H9 (cell line): ENCODE measurements at regions not wholly inside any gene's neighbourhood (a gene's known extent, or its start where the extent isn't known, plus 50 kb on each side); places are given as distances from the start of the nearest gene placed in this dataset.

Experiments used
- DNase-seq: peaks from one replicate; pipeline ENCODE4 v3.0.0-alpha.2; 2017
- H2AFZ ChIP-seq: one replicate; pipeline ENCODE4 v1.6.1; 2013; ENCODE audit warnings: mild to moderate bottlenecking, low read length, control low read depth, moderate library complexity
- H2AK5ac ChIP-seq: 2 replicates; pipeline ENCODE4 v1.6.1; 2013; ENCODE audit warnings: low read length, control low read depth, mixed read lengths; ENCODE audit not compliant: insufficient read length
- H2BK120ac ChIP-seq: one replicate; pipeline ENCODE4 v1.6.1; 2013; ENCODE audit warnings: low read depth, mild to moderate bottlenecking, low read length, control low read depth, inconsistent platforms; ENCODE audit not compliant: poor library complexity, severe bottlenecking
- H2BK12ac ChIP-seq: 2 replicates; pipeline ENCODE4 v1.6.1; 2013; ENCODE audit warnings: low read length, control low read depth, mixed read lengths, low read depth; ENCODE audit not compliant: insufficient read length
- H2BK15ac ChIP-seq: 2 replicates; pipeline ENCODE4 v1.6.1; 2013; ENCODE audit warnings: low read depth, low read length, control low read depth
- H2BK20ac ChIP-seq: one replicate; pipeline ENCODE4 v1.6.1; 2013; ENCODE audit warnings: low read depth, mild to moderate bottlenecking, low read length, control low read depth, inconsistent platforms; ENCODE audit not compliant: poor library complexity, severe bottlenecking
- H2BK5ac ChIP-seq: 2 replicates; pipeline ENCODE4 v1.6.1; 2013; ENCODE audit warnings: low read length, control low read depth, mixed read lengths; ENCODE audit not compliant: insufficient read length
- H3K14ac ChIP-seq: 2 replicates; pipeline ENCODE4 v1.6.1; 2013; ENCODE audit warnings: low read length, control low read depth; ENCODE audit not compliant: insufficient read depth
- H3K18ac ChIP-seq: 2 replicates; pipeline ENCODE4 v1.6.1; 2013; ENCODE audit warnings: low read depth, mild to moderate bottlenecking, mixed read lengths, low read length, control low read depth; ENCODE audit not compliant: insufficient read length
- H3K23ac ChIP-seq: 2 replicates; pipeline ENCODE4 v1.6.1; 2013; ENCODE audit warnings: low read length, control low read depth, mixed read lengths, low read depth; ENCODE audit not compliant: insufficient read length
- H3K23me2 ChIP-seq: 2 replicates; pipeline ENCODE4 v1.6.1; 2013; ENCODE audit warnings: low read depth, mild to moderate bottlenecking, mixed read lengths, low read length, control low read depth; ENCODE audit not compliant: insufficient read length, poor library complexity, severe bottlenecking
- H3K27ac ChIP-seq: 2 replicates; pipeline ENCODE4 v1.5.1; 2013; ENCODE audit warnings: low read length, control low read depth, mixed read lengths, low read depth; ENCODE audit not compliant: insufficient read length
- H3K27me3 ChIP-seq: 2 replicates; pipeline ENCODE4 v1.6.1; 2013; ENCODE audit warnings: low read length, control low read depth, inconsistent platforms; ENCODE audit not compliant: insufficient read depth
- H3K4ac ChIP-seq: 2 replicates; pipeline ENCODE4 v1.6.1; 2013; ENCODE audit warnings: low read depth, mild to moderate bottlenecking, control low read depth, inconsistent platforms, low read length, moderate library complexity
- H3K4me1 ChIP-seq: 2 replicates; pipeline ENCODE4 v1.6.1; 2013; ENCODE audit warnings: low read length, control low read depth, inconsistent platforms; ENCODE audit not compliant: insufficient read depth
- H3K4me2 ChIP-seq: 2 replicates; pipeline ENCODE4 v1.6.1; 2013; ENCODE audit warnings: low read length, control low read depth, mixed read lengths; ENCODE audit not compliant: insufficient read length, insufficient read depth
- H3K56ac ChIP-seq: 2 replicates; pipeline ENCODE4 v1.6.1; 2013; ENCODE audit warnings: low read depth, mild to moderate bottlenecking, mixed read lengths, low read length, control low read depth; ENCODE audit not compliant: insufficient read length
- H3K79me1 ChIP-seq: 2 replicates; pipeline ENCODE4 v1.6.1; 2013; ENCODE audit warnings: low read depth, mild to moderate bottlenecking, moderate library complexity, low read length, control low read depth, inconsistent platforms; ENCODE audit not compliant: insufficient read depth, poor library complexity, severe bottlenecking
- H3K79me2 ChIP-seq: 2 replicates; pipeline ENCODE4 v1.6.1; 2013; ENCODE audit warnings: low read length, control low read depth, inconsistent platforms; ENCODE audit not compliant: insufficient read depth
- H3K9ac ChIP-seq: 2 replicates; pipeline ENCODE4 v1.6.1; 2013; ENCODE audit warnings: low read length, control low read depth, mixed read lengths; ENCODE audit not compliant: insufficient read length; ENCODE audit errors: extremely low read depth
- H3K9me3 ChIP-seq: one replicate; pipeline ENCODE4 v1.6.1; 2013; ENCODE audit warnings: low read depth, low read length, inconsistent platforms; ENCODE audit not compliant: control insufficient read depth
- H3T11ph ChIP-seq: one replicate; pipeline ENCODE4 v1.6.1; 2013; ENCODE audit warnings: mild to moderate bottlenecking, low read length, control low read depth, inconsistent platforms
- H4K20me1 ChIP-seq: one replicate; pipeline ENCODE4 v1.6.1; 2013; ENCODE audit not compliant: control insufficient read depth, insufficient read length, insufficient read depth
- H4K5ac ChIP-seq: 2 replicates; pipeline ENCODE4 v1.6.1; 2013; ENCODE audit warnings: low read depth, mild to moderate bottlenecking, mixed read lengths, low read length, control low read depth; ENCODE audit not compliant: insufficient read length
- H4K8ac ChIP-seq: replicated peaks from 2 replicates; pipeline ENCODE4 v1.6.1; 2013; ENCODE audit warnings: low read length, control low read depth, mixed read lengths, low read depth; ENCODE audit not compliant: insufficient read length
- H4K91ac ChIP-seq: 2 replicates; pipeline ENCODE4 v1.6.1; 2013; ENCODE audit warnings: low read depth, mild to moderate bottlenecking, moderate library complexity, mixed read lengths, low read length, control low read depth; ENCODE audit not compliant: insufficient read length
- H3K27ac Mint-ChIP-seq, 3 experiments: 2 replicates in 2 of 3; 3 replicates in 1 of 3; pipeline ENCODE4 v1.8.0; 2020 to 2021; ENCODE audit warnings: mixed read lengths in 3 of 3, mild to moderate bottlenecking in 1 of 3, moderate library complexity in 1 of 3
- H3K27me3 Mint-ChIP-seq: 2 replicates; pipeline ENCODE4 v1.8.0; 2021; ENCODE audit warnings: low read depth, mild to moderate bottlenecking, moderate library complexity, mixed read lengths
- H3K36me3 Mint-ChIP-seq, 3 experiments: 2 replicates in 2 of 3; 3 replicates in 1 of 3; pipeline ENCODE4 v1.8.0; 2020 to 2021; ENCODE audit warnings: low read depth in 3 of 3, mixed read lengths in 3 of 3; ENCODE audit not compliant: insufficient read depth in 1 of 3
- H3K4me1 Mint-ChIP-seq, 2 experiments: 2 replicates each; pipeline ENCODE4 v1.8.0; 2020; ENCODE audit warnings: mixed read lengths in 2 of 2
- H3K4me3 Mint-ChIP-seq, 2 experiments: 2 replicates in 1 of 2; 3 replicates in 1 of 2; pipeline ENCODE4 v1.8.0; 2020 to 2021; ENCODE audit warnings: mild to moderate bottlenecking in 2 of 2, mixed read lengths in 2 of 2, moderate library complexity in 1 of 2
- H3K9me3 Mint-ChIP-seq, 2 experiments: 2 replicates in 1 of 2; 3 replicates in 1 of 2; pipeline ENCODE4 v1.8.0; 2020; ENCODE audit warnings: mild to moderate bottlenecking in 2 of 2, mixed read lengths in 2 of 2, moderate library complexity in 1 of 2
- CTCF ChIP-seq: fragments of 200-600 bp; sonication (generic); conservative IDR thresholded peaks from 3 replicates; pipeline ENCODE4 v1.8.0; 2021; ENCODE audit warnings: antibody characterized with exemption, mild to moderate bottlenecking
- WGBS: extraction: QIAGEN DNeasy Blood & Tissue Kit; methylation state at CpG from one replicate; pipeline ENCODE4 v1.1.7; 2013; ENCODE audit warnings: missing lambda C conversion rate, low lambda C conversion rate, mixed read lengths; ENCODE audit not compliant: insufficient read length; ENCODE audit errors: extremely low coverage; 5-methylcytosine and 5-hydroxymethylcytosine counted together

GRCh38 chr6:141141870-141142269 lies 990.9 kb upstream of the GJE1 start:
- Histone ChIP-seq H3K9me3 (no peaks in the 10 kb centered on the region), H3K23me2 (no peaks in the 10 kb centered on the region), H2BK120ac (no peak overlapping the region), H4K20me1 (no peaks in the 10 kb centered on the region), H2BK20ac (no peak overlapping the region), H3K23ac (no peak overlapping the region), H2AK5ac (no peak overlapping the region), H2BK12ac (no peak overlapping the region), H3K4ac (no peak overlapping the region), H4K8ac (no peak overlapping the region), H3K9ac (no peak overlapping the region), H4K5ac (no peak overlapping the region), H2AFZ (no peak overlapping the region), H2BK5ac (no peak overlapping the region), H3K27ac (no peak overlapping the region), H2BK15ac (no peak overlapping the region), H3K4me2 (no peak overlapping the region), H3K4me1 (no peaks in the 10 kb centered on the region), H3K79me1 (no peaks in the 10 kb centered on the region), H3K14ac (no peak overlapping the region), H3K79me2 (no peaks in the 10 kb centered on the region), H3K27me3 (no peaks in the 10 kb centered on the region), H4K91ac (no peak overlapping the region), H3K18ac (no peak overlapping the region), H3T11ph (no peak overlapping the region), H3K56ac (no peak overlapping the region)
- Mint-ChIP-seq H3K27me3 (no peaks in the 10 kb centered on the region), H3K36me3 (no peaks in the 10 kb centered on the region), H3K4me3 (no peak overlapping the region), H3K9me3 (no peaks in the 10 kb centered on the region), H3K27ac (no peak overlapping the region), H3K4me1 (no peaks in the 10 kb centered on the region)
- TF ChIP-seq CTCF: no peak
- DNase-seq: no peak
- WGBS: no CpG with 5 or more reads among the region's 2 CpGs
